ENCODE measurements at regions not wholly inside any gene's neighbourhood (a gene's known extent, or its start where the extent isn't known, plus 50 kb on each side); places are given as distances from the start of the nearest gene placed in this dataset.

DNA sequence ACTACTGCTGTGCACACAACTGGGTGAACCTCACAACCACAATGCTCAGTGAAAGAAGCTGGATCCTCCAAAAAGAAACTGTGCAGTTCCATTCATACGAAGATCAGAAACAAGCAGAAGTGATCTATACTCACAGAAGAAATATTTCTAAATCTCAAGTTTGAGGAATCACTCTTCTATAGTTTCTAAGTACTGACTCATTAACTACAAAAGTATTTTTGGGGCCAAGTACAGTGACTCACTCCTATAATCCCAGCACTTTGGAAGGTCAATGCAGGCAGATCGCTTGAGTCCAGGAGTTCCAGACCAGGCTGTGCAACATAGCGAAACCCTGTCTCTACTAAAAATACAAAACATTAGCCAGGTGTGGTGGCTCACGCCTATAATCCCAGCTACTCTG lies 51.3 kb upstream of the RELL1 start:
- DNase-seq, result no peak
